Prostate gland (tissue), 2 donors: ENCODE measurements at regions not wholly inside any gene's neighbourhood (a gene's known extent, or its start where the extent isn't known, plus 50 kb on each side); places are given as distances from the start of the nearest gene placed in this dataset.

ENCODE experiments used
- DNase-seq: peaks from one replicate; pipeline ENCODE4 v3.0.0-alpha.2; 2019; ENCODE audit warnings: low spot score
- H3K27ac ChIP-seq, 2 donors: fragments of 200-600 bp; sonication (generic); 2 replicates each; pipeline ENCODE4 v1.5.1; 2017 to 2019
- H3K27me3 ChIP-seq: fragments of 200-600 bp; sonication (generic); replicated peaks from 2 replicates; pipeline ENCODE4 v1.5.1; 2019; ENCODE audit not compliant: insufficient read depth
- H3K36me3 ChIP-seq, 2 donors: fragments of 200-600 bp; sonication (generic); 1 replicate in 1 of 2; 2 replicates in 1 of 2; pipeline versions ENCODE4 v1.5.1 to v1.8.1; 2017 to 2019
- H3K4me1 ChIP-seq: fragments of 200-600 bp; sonication (generic); replicated peaks from 2 replicates; pipeline ENCODE4 v1.5.1; 2019
- H3K4me3 ChIP-seq, 2 donors: fragments of 200-600 bp; sonication (generic); 2 replicates each; pipeline ENCODE4 v1.5.1; 2017 to 2019
- H3K9me3 ChIP-seq: fragments of 200-600 bp; sonication (generic); 2 replicates; pipeline ENCODE4 v1.5.1; 2017
- CTCF ChIP-seq, 4 experiments: fragments of 200-600 bp in 2 of 4; fragments of 450-650 bp in 2 of 4; sonication (generic) in 2 of 4; IDR thresholded peaks; 1 replicate in 3 of 4; 2 replicates in 1 of 4; pipeline ENCODE4 v1.5.1; 2016 to 2019; ENCODE audit warnings: antibody characterized with exemption in 4 of 4, mild to moderate bottlenecking in 2 of 4, moderate library complexity in 2 of 4
- POLR2A ChIP-seq: fragments of 450-650 bp; IDR thresholded peaks from one replicate; pipeline ENCODE4 v1.6.1; 2016; ENCODE audit warnings: antibody characterized with exemption, mild to moderate bottlenecking
- POLR2AphosphoS5 ChIP-seq: sonication (generic); formaldehyde crosslinking; IDR thresholded peaks from one replicate; pipeline ENCODE4 v1.6.1; 2017; ENCODE audit warnings: antibody characterized with exemption
- WGBS: methylation state at CpG from one replicate; pipeline ENCODE4 v1.1.5; 2018; 5-methylcytosine and 5-hydroxymethylcytosine counted together
- intact Hi-C: fragments of 100-400 bp; cut with DNase I; formaldehyde crosslinking; loops from one replicate; pipeline ENCODE4 v1.14.2; 2022

DNA sequence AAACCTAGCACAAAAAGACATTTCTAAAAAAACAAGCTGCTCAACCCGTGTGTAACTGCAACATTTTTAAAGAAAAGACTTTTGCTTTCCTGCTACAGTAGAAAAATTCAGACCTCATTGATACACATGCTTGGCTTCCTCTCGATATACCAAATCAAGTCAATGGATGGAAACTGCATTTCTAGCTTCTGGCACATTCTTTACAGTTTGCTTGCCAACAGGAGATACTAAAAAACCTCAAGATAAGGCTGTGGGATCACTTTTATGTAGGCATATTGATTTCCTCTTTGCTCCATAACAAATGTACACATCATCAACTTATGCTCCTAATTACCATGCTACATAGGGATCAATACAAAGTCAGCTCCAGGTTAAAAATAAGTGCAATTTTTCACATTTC lies 178.4 kb downstream of the SIPA1L2 start:
- H3K4me3 ChIP-seq: no peak overlapping the region
- WGBS: 93% methylated on average over 2 of the region's 2 CpGs
- H3K27ac ChIP-seq: no peak overlapping the region
- H3K36me3 ChIP-seq: no peaks in the 10 kb centered on the region
- intact Hi-C loops: no loop called here
- no peaks in the 10 kb centered on the region for H3K27me3 ChIP-seq
- TF ChIP-seq CTCF (IDR thresholded peaks at IDR 0.05): no peak
- TF ChIP-seq POLR2A: no peak
- no peak for TF ChIP-seq POLR2AphosphoS5
- H3K9me3 ChIP-seq: no peaks in the 10 kb centered on the region
- DNase-seq: no peak
- no peaks in the 10 kb centered on the region for H3K4me1 ChIP-seq

GRCh38 chr1:232450615-232451014 lies 179.3 kb downstream of the SIPA1L2 start:
- Histone ChIP-seq H3K27me3 (no peaks in the 10 kb centered on the region), H3K27ac (no peak overlapping the region), H3K4me1 (no peaks in the 10 kb centered on the region), H3K4me3 (no peak overlapping the region), H3K9me3 (no peaks in the 10 kb centered on the region), H3K36me3 (no peaks in the 10 kb centered on the region)
- no peak for TF ChIP-seq POLR2A
- no peak for TF ChIP-seq POLR2AphosphoS5
- no peak for TF ChIP-seq CTCF (IDR thresholded peaks at IDR 0.05)
- intact Hi-C loops: no loop called here
- no peak for DNase-seq
- WGBS: 92% methylated on average over 1 of the region's 1 CpG

DNA sequence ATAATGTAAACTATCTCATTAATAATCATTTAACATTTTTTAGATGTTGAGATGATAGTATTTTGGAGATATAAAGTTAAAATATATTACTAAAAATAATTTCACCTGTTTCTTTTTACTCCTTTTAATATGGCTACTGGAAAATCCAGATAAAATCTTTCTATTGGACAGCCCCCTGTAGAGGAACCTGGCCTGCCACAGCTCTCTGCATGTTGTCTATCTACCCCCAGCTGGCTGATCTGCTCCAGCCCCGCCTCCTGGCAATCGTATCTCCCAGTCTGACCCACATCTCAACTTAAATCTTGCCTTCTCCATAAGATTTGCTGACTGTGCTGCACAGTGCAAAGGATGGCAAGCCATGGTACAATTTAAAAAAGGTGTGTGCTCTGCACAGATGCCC lies 182.8 kb downstream of the SIPA1L2 start:
- no peaks in the 10 kb centered on the region for H3K36me3 ChIP-seq
- H3K9me3 ChIP-seq: no peaks in the 10 kb centered on the region
- H3K4me1 ChIP-seq: no peaks in the 10 kb centered on the region
- no peaks in the 10 kb centered on the region for H3K27me3 ChIP-seq
- intact Hi-C loops: no loop called here
- TF ChIP-seq POLR2A (no peak), POLR2AphosphoS5 (no peak), CTCF (IDR thresholded peaks at IDR 0.05) (no peak)
- 70% methylated on average over 2 of the region's 2 CpGs for WGBS
- DNase-seq: no peak
- no peak overlapping the region for H3K4me3 ChIP-seq
- no peak overlapping the region for H3K27ac ChIP-seq

GRCh38 chr1:232445361-232446106 lies 184.4 kb downstream of the SIPA1L2 start:
- Histone ChIP-seq H3K4me1 (no peaks in the 10 kb centered on the region), H3K9me3 (no peaks in the 10 kb centered on the region), H3K4me3 (no peak overlapping the region), H3K27ac (no peak overlapping the region), H3K27me3 (no peaks in the 10 kb centered on the region), H3K36me3 (no peaks in the 10 kb centered on the region)
- 93% methylated on average over 24 of the region's 24 CpGs for WGBS
- TF ChIP-seq POLR2AphosphoS5 (no peak), CTCF (IDR thresholded peaks at IDR 0.05) (no peak), POLR2A (no peak)
- DNase-seq: no peak
- intact Hi-C loops: no loop called here

GRCh38 chr1:232443372-232443771 lies 186.6 kb downstream of the SIPA1L2 start:
- no peak overlapping the region for H3K4me3 ChIP-seq
- intact Hi-C loops: no loop called here
- no peak for DNase-seq
- H3K27me3 ChIP-seq: no peaks in the 10 kb centered on the region
- no peaks in the 10 kb centered on the region for H3K4me1 ChIP-seq
- no peak overlapping the region for H3K27ac ChIP-seq
- H3K36me3 ChIP-seq: no peaks in the 10 kb centered on the region
- no peaks in the 10 kb centered on the region for H3K9me3 ChIP-seq
- TF ChIP-seq POLR2A (no peak), POLR2AphosphoS5 (no peak), CTCF (IDR thresholded peaks at IDR 0.05) (no peak)
- 86% methylated on average over 7 of the region's 7 CpGs for WGBS
